Lung (tissue), 11 donors: ENCODE measurements at regions not wholly inside any gene's neighbourhood (a gene's known extent, or its start where the extent isn't known, plus 50 kb on each side); places are given as distances from the start of the nearest gene placed in this dataset.

Experiments
- ATAC-seq: fragments of 200-7000 bp; cut with Tn5 transposase; one replicate; pipeline ENCODE4 v1.9.1; 2020; ENCODE audit warnings: moderate number of reproducible peaks; ENCODE audit not compliant: insufficient read depth, low FRiP score
- DNase-seq, 3 donors: peaks; one replicate each; pipeline ENCODE4 v3.0.0-alpha.2; 2013 to 2017
- H3K27ac ChIP-seq, 2 donors: one replicate each; pipeline ENCODE4 v1.5.1; 2013; ENCODE audit warnings: mild to moderate bottlenecking in 2 of 2, moderate library complexity in 2 of 2, control low read depth in 1 of 2, inconsistent platforms in 1 of 2, low read depth in 1 of 2, low read length in 1 of 2
- H3K27me3 ChIP-seq, 3 donors: one replicate each; pipeline ENCODE4 v1.5.1; 2013; ENCODE audit warnings: low read length in 2 of 3; ENCODE audit not compliant: control insufficient read depth in 3 of 3, insufficient read depth in 3 of 3
- H3K36me3 ChIP-seq, 4 donors: one replicate each; pipeline ENCODE4 v1.5.1; 2013; ENCODE audit warnings: low read length in 4 of 4, mild to moderate bottlenecking in 1 of 4, moderate library complexity in 1 of 4; ENCODE audit not compliant: control insufficient read depth in 4 of 4, insufficient read depth in 4 of 4
- H3K4me1 ChIP-seq, 5 donors: one replicate each; pipeline ENCODE4 v1.5.1; 2013; ENCODE audit warnings: low read length in 5 of 5, mild to moderate bottlenecking in 2 of 5, moderate library complexity in 1 of 5; ENCODE audit not compliant: control insufficient read depth in 5 of 5, insufficient read depth in 5 of 5
- H3K4me3 ChIP-seq: one replicate; pipeline ENCODE4 v1.5.1; 2013; ENCODE audit warnings: mild to moderate bottlenecking, control low read depth, moderate library complexity
- H3K9ac ChIP-seq, 2 donors: one replicate each; pipeline ENCODE4 v1.5.1; 2013; ENCODE audit warnings: low read length in 2 of 2, control low read depth in 1 of 2; ENCODE audit not compliant: insufficient read depth in 1 of 2
- H3K9me3 ChIP-seq, 4 donors: one replicate each; pipeline ENCODE4 v1.5.1; 2013; ENCODE audit warnings: low read length in 3 of 4, mild to moderate bottlenecking in 1 of 4, moderate library complexity in 1 of 4; ENCODE audit not compliant: control insufficient read depth in 4 of 4, insufficient read depth in 3 of 4
- WGBS, 2 donors: extraction: QIAGEN DNeasy Blood & Tissue Kit; methylation state at CpG; one replicate each; pipeline ENCODE4 v1.1.7; 2013; 5-methylcytosine and 5-hydroxymethylcytosine counted together
- TF ChIP-seq, protein P1 (sequence below): IDR thresholded peaks from 2 replicates; pipeline ENCODE4 v1.5.1; 2012; ENCODE audit warnings: mild to moderate bottlenecking; ENCODE audit errors: control extremely low read depth, extremely low read depth
- donor health status: control.
- donor health status: control.
- donor health status: Bipolar disorder and iron deficiency.
- donor health status: healthy.
- donor health status: DM: yes; HTN: yes; CAD: no.

DNA sequence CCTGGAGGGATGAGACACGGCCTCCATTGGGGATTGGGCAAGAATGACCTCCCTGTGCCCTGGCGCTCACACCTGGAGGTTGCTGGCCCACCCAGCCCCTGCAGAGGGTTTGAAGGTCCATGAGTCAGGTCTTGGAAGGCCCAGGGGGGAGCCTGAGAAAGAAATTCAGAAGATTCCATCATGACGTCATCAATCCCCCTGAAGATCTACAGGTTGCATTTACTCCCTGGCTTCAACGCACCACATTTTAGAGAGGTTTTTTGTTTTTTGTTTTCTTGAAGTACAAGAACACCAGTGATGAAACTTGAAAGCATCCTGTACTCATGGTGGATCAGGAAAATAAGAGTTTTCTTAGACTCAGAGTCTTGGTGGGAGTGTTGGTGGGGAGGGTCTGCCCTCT is 82.4 kb upstream of the SLC25A33 start:
- TF ChIP-seq, protein P1, sequence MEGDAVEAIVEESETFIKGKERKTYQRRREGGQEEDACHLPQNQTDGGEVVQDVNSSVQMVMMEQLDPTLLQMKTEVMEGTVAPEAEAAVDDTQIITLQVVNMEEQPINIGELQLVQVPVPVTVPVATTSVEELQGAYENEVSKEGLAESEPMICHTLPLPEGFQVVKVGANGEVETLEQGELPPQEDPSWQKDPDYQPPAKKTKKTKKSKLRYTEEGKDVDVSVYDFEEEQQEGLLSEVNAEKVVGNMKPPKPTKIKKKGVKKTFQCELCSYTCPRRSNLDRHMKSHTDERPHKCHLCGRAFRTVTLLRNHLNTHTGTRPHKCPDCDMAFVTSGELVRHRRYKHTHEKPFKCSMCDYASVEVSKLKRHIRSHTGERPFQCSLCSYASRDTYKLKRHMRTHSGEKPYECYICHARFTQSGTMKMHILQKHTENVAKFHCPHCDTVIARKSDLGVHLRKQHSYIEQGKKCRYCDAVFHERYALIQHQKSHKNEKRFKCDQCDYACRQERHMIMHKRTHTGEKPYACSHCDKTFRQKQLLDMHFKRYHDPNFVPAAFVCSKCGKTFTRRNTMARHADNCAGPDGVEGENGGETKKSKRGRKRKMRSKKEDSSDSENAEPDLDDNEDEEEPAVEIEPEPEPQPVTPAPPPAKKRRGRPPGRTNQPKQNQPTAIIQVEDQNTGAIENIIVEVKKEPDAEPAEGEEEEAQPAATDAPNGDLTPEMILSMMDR, result no peak
- Histone ChIP-seq H3K4me3 (no peak overlapping the region), H3K36me3 (no peaks in the 10 kb centered on the region), H3K9me3 (no peaks in the 10 kb centered on the region), H3K27me3 (no peaks in the 10 kb centered on the region), H3K27ac (no peak overlapping the region), H3K4me1 (peaks cover 0 to 12% (median 0%) of the 10 kb centered on the region in 5 donors), H3K9ac (no peak overlapping the region)
- WGBS, 2 donors, result 91 to 92% methylated on average over 4 of the region's 4 CpGs
- no peak for ATAC-seq
- no peak for DNase-seq

DNA sequence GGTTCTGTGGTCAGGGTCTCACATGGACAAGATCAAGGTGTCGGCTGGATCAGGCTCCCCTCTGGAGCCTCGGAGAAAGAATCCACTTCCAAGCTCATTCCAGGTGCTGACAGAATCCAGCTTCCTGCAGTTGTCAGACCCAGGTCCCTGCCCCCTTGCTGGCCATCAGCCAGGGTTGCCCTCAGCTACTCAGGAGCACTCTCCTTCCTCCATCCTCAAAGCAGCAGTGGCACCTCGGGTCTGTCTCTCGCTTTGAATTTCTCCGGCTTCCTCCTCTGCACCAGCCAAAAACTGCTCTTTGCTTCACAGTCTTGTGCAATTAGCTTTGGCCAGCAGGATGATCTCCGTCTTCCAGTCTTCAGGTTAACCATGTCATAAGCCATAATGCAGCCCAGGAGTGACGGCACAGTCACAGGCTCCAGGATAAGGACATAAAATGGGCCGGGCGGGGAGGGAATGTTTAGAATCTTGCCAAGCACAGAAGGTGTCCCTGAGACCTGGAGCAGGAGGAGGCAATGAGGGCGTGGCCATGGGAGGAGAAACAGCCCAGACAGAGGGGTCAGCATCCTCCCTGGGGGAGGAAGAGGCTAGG is 79.4 kb upstream of the SLC25A33 start:
- Histone ChIP-seq H3K9ac (no peak overlapping the region), H3K36me3 (no peaks in the 10 kb centered on the region), H3K4me3 (no peak overlapping the region), H3K27me3 (no peaks in the 10 kb centered on the region), H3K9me3 (no peaks in the 10 kb centered on the region), H3K4me1 (peaks cover 0 to 12% (median 0%) of the 10 kb centered on the region in 5 donors), H3K27ac (no peak overlapping the region)
- WGBS, 2 donors, result 48 to 55% methylated on average over 10 of the region's 10 CpGs
- no peak for ATAC-seq
- TF ChIP-seq, protein P1, result no peak
- DNase-seq, result peak in 1 of 3 donors; percentile 55

DNA sequence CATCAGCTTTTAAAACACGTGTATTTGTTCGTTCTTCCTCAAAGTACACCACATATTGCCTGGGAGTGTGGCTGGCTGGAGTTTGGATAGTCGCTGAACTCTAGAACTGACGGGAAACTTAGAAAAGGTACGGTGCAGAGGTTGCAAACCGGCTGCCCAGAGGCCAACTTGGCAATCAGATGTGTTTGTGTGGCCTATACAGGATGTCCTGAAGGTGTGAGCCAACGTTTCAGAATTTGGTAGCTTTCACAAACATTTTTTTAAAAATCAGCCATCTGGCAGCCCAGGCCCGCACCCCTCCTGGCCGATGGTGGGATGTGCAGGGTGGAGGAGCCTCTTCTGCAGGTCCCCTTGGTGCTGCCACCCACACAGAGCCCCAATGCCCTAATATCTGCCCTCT is 73.6 kb upstream of the SLC25A33 start:
- DNase-seq (no peak), ATAC-seq (no peak)
- Histone ChIP-seq H3K4me3 (no peak overlapping the region), H3K36me3 (no peaks in the 10 kb centered on the region), H3K27me3 (no peaks in the 10 kb centered on the region), H3K4me1 (peaks cover 0 to 16% (median 3%) of the 10 kb centered on the region in 5 donors), H3K27ac (no peak overlapping the region), H3K9ac (no peak overlapping the region), H3K9me3 (no peaks in the 10 kb centered on the region)
- TF ChIP-seq, protein P1, result no peak
- 65 to 69% methylated on average over 9 of the region's 9 CpGs for WGBS, 2 donors
